Suprapubic skin (tissue), 4 donors: ENCODE measurements at regions not wholly inside any gene's neighbourhood (a gene's known extent, or its start where the extent isn't known, plus 50 kb on each side); places are given as distances from the start of the nearest gene placed in this dataset.

ENCODE experiments used
- CTCF ChIP-seq, 2 donors: fragments of 200-600 bp in 1 of 2; fragments of 450-650 bp in 1 of 2; sonication (generic) in 1 of 2; IDR thresholded peaks; one replicate each; pipeline ENCODE4 v1.5.1; 2016 to 2019; ENCODE audit warnings: antibody characterized with exemption in 2 of 2, mild to moderate bottlenecking in 1 of 2, moderate library complexity in 1 of 2
- EP300 ChIP-seq: sonication (generic); formaldehyde crosslinking; IDR thresholded peaks from one replicate; pipeline ENCODE4 v1.6.1; 2017; ENCODE audit warnings: antibody characterized with exemption
- POLR2A ChIP-seq, 2 donors: fragments of 450-650 bp; IDR thresholded peaks; one replicate each; pipeline ENCODE4 v1.6.1; 2017; ENCODE audit warnings: antibody characterized with exemption in 2 of 2, mild to moderate bottlenecking in 2 of 2, moderate library complexity in 2 of 2
- POLR2AphosphoS5 ChIP-seq, 3 donors: sonication (generic); formaldehyde crosslinking; IDR thresholded peaks; one replicate each; pipeline ENCODE4 v1.6.1; 2017; ENCODE audit warnings: antibody characterized with exemption in 3 of 3

- no peak for TF ChIP-seq CTCF (IDR thresholded peaks at IDR 0.05)
- TF ChIP-seq POLR2A (IDR thresholded peaks at IDR 0.05), result no peak
- TF ChIP-seq POLR2AphosphoS5 (IDR thresholded peaks at IDR 0.05), result no peak
- TF ChIP-seq EP300, result no peak
Measured at GRCh38 chr9:118189615-118190014, 485.4 kb downstream of the TLR4 start.
